ENCODE measurements at regions not wholly inside any gene's neighbourhood (a gene's known extent, or its start where the extent isn't known, plus 50 kb on each side); places are given as distances from the start of the nearest gene placed in this dataset.

DNA sequence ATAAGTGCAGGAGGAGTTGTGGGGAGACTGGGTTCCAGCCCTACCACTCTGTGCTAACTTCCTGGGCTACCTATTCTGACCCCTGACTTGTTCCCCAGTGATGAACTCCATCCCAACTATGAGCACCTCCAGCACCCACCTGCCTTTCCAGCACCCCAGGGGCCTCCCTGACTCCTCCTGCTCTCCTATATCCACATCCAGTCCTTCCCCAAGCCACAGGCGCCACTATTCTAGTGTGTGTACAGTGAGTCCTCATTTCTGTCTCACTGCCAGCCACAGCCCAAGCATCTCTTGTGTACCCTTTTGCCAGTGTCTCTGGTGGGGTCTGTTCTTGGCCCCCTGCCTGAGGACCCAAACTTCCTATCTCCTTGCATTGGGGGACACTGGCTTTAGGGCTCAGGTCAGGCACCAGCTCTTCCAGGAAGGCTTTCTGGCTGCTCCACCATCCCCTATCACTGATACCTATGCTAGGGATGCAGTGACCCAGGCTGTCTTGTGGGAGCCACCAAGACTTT is 145.2 kb downstream of the INHBB start:
- TF ChIP-seq, protein P1, sequence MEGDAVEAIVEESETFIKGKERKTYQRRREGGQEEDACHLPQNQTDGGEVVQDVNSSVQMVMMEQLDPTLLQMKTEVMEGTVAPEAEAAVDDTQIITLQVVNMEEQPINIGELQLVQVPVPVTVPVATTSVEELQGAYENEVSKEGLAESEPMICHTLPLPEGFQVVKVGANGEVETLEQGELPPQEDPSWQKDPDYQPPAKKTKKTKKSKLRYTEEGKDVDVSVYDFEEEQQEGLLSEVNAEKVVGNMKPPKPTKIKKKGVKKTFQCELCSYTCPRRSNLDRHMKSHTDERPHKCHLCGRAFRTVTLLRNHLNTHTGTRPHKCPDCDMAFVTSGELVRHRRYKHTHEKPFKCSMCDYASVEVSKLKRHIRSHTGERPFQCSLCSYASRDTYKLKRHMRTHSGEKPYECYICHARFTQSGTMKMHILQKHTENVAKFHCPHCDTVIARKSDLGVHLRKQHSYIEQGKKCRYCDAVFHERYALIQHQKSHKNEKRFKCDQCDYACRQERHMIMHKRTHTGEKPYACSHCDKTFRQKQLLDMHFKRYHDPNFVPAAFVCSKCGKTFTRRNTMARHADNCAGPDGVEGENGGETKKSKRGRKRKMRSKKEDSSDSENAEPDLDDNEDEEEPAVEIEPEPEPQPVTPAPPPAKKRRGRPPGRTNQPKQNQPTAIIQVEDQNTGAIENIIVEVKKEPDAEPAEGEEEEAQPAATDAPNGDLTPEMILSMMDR (IDR thresholded peaks at IDR 0.05): no peak
- no peak for TF ChIP-seq EZH2 (IDR thresholded peaks at IDR 0.05; ENCODE audit: borderline replicate concordance, insufficient read depth, low read depth, low read length, poor library complexity, severe bottlenecking)

Measured in B cell (primary cell).